Loucy (cell line): ENCODE measurements at regions not wholly inside any gene's neighbourhood (a gene's known extent, or its start where the extent isn't known, plus 50 kb on each side); places are given as distances from the start of the nearest gene placed in this dataset.

Experiments
- CTCF ChIP-seq: fragments of 200-600 bp; sonication (generic); conservative IDR thresholded peaks from 2 replicates; pipeline ENCODE4 v1.5.1; 2014; ENCODE audit warnings: mild to moderate bottlenecking, antibody characterized with exemption, low read length
- EZH2phosphoT487 ChIP-seq: fragments of 200-600 bp; IDR thresholded peaks from 2 replicates; pipeline ENCODE4 v1.6.1; 2018; ENCODE audit warnings: antibody characterized with exemption, mild to moderate bottlenecking, moderate library complexity, borderline replicate concordance

- TF ChIP-seq CTCF (no peak), EZH2phosphoT487 (no peak)
Measured at GRCh38 chr2:145984580-145984979, 1464.7 kb upstream of the ZEB2 start.
